Small intestine (tissue), 7 donors: ENCODE measurements at regions not wholly inside any gene's neighbourhood (a gene's known extent, or its start where the extent isn't known, plus 50 kb on each side); places are given as distances from the start of the nearest gene placed in this dataset.

Experiments
- DNase-seq, 2 donors: peaks; one replicate each; pipeline versions ENCODE4 v3.0.0 to v3.0.0-alpha.2; 2013
- FAIRE-seq: peaks from 2 replicates; lab custom pipeline; 2012; peaks lifted over from hg19 to GRCh38; lab: Jason Lieb, UNC
- H3K27ac ChIP-seq, 3 donors: one replicate each; pipeline ENCODE4 v1.5.1; 2013; ENCODE audit warnings: low read length in 2 of 3, mild to moderate bottlenecking in 2 of 3, control low read depth in 1 of 3, inconsistent platforms in 1 of 3, low read depth in 1 of 3, moderate library complexity in 1 of 3
- H3K27me3 ChIP-seq, 3 donors: one replicate each; pipeline ENCODE4 v1.6.1; 2013; ENCODE audit warnings: low read length in 3 of 3, inconsistent platforms in 1 of 3; ENCODE audit not compliant: control insufficient read depth in 3 of 3, insufficient read depth in 3 of 3
- H3K36me3 ChIP-seq, 3 donors: one replicate each; pipeline ENCODE4 v1.6.1; 2013; ENCODE audit warnings: low read length in 3 of 3, inconsistent platforms in 1 of 3, low read depth in 1 of 3, mild to moderate bottlenecking in 1 of 3, moderate library complexity in 1 of 3; ENCODE audit not compliant: control insufficient read depth in 3 of 3, insufficient read depth in 2 of 3
- H3K4me1 ChIP-seq, 3 donors: one replicate each; pipeline ENCODE4 v1.6.1; 2013; ENCODE audit warnings: low read length in 2 of 3, inconsistent platforms in 1 of 3, low read depth in 1 of 3, mild to moderate bottlenecking in 1 of 3, moderate library complexity in 1 of 3; ENCODE audit not compliant: control insufficient read depth in 3 of 3, insufficient read depth in 2 of 3
- H3K4me3 ChIP-seq, 3 donors: one replicate each; pipeline ENCODE4 v1.5.1; 2013; ENCODE audit warnings: low read length in 3 of 3, control low read depth in 1 of 3, inconsistent platforms in 1 of 3, low read depth in 1 of 3, mild to moderate bottlenecking in 1 of 3, moderate library complexity in 1 of 3
- H3K9me3 ChIP-seq, 2 donors: one replicate each; pipeline ENCODE4 v1.6.1; 2013; ENCODE audit warnings: low read depth in 1 of 2, low read length in 1 of 2; ENCODE audit not compliant: control insufficient read depth in 2 of 2, insufficient read depth in 1 of 2
- WGBS, 3 donors: extraction: QIAGEN DNeasy Blood & Tissue Kit; methylation state at CpG; one replicate each; pipeline ENCODE4 v1.1.7; 2013; 5-methylcytosine and 5-hydroxymethylcytosine counted together
- donor health status: healthy with polysubstance abuse.
- donor health status: control.
- donor health status: control.
- donor health status: Bipolar disorder and iron deficiency.
- donor health status: healthy.

DNA sequence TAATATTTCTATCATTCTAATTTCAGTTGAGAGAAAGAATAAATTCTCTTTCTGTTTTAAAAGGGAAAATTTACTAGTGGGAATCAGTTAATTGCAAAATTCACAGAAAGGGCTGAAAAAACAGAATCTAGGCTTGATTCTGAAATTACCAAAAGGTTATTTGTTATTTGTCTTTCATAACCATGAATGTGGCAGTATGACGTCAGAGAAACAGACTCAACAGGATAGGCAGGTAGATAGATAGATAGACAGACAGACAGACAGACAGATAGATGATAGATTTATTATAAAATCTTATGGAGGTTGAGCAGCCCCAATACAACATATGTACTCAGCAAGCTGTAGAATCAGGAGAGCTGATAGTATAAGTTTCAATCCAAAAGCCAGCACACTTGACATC lies 311.0 kb downstream of the ADAM29 start:
- no peak for DNase-seq
- Histone ChIP-seq H3K4me3 (no peak overlapping the region), H3K27me3 (no peaks in the 10 kb centered on the region), H3K9me3 (no peaks in the 10 kb centered on the region), H3K27ac (no peak overlapping the region), H3K4me1 (no peaks in the 10 kb centered on the region), H3K36me3 (no peaks in the 10 kb centered on the region)
- 59 to 76% (median 71%) methylated on average over 1 of the region's 1 CpG for WGBS, 3 donors
- FAIRE-seq = no peak

DNA sequence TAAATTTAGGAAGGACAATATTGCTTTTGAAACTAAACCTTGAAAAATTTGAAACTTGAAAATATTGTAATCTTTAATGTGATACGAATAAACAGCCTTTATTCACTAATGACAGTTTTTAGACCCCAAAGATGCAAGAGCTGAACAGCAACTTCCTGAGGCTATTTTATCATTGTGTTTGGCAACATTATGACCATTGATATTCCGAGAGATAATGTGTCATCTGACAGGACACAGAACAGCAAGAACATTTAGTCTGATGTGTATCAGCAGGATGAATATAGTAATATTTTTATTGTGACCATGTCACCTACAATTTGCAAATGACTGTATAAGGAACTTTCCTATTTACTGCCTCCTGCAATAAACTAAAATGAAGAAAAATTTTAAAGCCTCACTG lies 316.0 kb downstream of the ADAM29 start:
- H3K27me3 ChIP-seq = no peaks in the 10 kb centered on the region
- no peaks in the 10 kb centered on the region for H3K4me1 ChIP-seq
- H3K4me3 ChIP-seq = no peak overlapping the region
- H3K36me3 ChIP-seq = no peaks in the 10 kb centered on the region
- WGBS, 3 donors = 75 to 78% (median 76%) methylated on average over 2 of the region's 2 CpGs
- DNase-seq (no peak), FAIRE-seq (no peak)
- no peak overlapping the region for H3K27ac ChIP-seq
- peaks cover 0 to 1% of the 10 kb centered on the region in 2 donors for H3K9me3 ChIP-seq

DNA sequence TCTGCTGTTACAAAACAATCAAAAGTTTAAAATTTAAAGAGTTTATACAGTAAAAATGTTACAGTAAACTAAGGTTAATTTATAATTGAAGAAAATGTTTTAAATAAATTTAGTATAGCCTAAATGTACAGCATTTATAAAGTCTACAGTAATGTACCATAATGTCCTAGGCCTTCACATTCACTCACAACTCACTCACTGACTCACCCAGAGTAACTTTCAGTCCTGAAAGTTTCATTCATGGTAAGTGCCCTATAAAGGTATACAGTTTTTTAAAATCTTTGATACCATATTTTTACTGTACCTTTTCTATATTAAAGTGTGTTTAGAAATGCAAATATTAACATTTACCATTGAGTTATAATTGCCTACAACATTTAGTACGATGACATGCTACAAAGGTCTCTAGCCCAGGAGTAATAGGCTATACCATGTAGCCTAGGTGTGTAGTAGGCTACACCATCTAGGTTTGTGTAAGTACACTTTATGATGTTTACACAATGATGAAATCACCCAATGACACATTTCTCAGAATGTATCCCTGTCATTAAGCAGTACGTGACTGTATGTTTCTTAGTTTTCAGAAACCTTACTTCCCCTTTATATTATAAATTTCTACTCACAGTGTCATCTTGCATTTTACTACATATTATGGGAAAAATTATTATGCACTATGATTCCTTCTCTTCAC lies 320.8 kb downstream of the ADAM29 start:
- 33 to 73% (median 33%) methylated on average over 2 of the region's 2 CpGs for WGBS, 3 donors

DNA sequence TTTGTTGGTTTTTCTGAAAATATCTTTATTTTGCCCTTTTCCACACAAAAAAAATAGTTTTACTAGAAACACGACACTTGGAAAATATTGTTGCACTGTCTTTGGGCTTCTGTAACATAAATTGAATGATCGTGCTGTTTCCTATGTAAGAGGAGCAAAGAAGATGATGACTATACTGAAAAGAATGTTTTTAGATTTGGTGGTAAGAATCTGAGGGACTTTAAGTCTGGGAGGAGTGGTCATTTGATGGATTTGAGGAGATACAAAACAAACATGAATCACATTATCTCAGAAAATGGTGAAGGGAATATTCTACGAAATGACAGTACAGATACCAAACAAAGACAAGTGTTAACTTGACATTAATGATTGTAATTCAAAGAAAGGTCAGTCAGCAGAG lies 328.8 kb downstream of the ADAM29 start:
- no peak overlapping the region for H3K27ac ChIP-seq
- H3K36me3 ChIP-seq = no peaks in the 10 kb centered on the region
- H3K27me3 ChIP-seq = no peaks in the 10 kb centered on the region
- no peak for DNase-seq
- FAIRE-seq = no peak
- WGBS, 3 donors = 76 to 84% (median 78%) methylated on average over 3 of the region's 3 CpGs
- H3K9me3 ChIP-seq = no peaks in the 10 kb centered on the region
- H3K4me3 ChIP-seq = no peak overlapping the region
- H3K4me1 ChIP-seq = no peaks in the 10 kb centered on the region

More for the DNA sequence above, 320.8 kb downstream of the ADAM29 start:
- FAIRE-seq = no peak
- Histone ChIP-seq H3K9me3 (peaks cover 0 to 1% of the 10 kb centered on the region in 2 donors), H3K27me3 (no peaks in the 10 kb centered on the region), H3K36me3 (no peaks in the 10 kb centered on the region), H3K4me1 (no peaks in the 10 kb centered on the region), H3K27ac (no peak overlapping the region), H3K4me3 (no peak overlapping the region)
- DNase-seq = no peak

DNA sequence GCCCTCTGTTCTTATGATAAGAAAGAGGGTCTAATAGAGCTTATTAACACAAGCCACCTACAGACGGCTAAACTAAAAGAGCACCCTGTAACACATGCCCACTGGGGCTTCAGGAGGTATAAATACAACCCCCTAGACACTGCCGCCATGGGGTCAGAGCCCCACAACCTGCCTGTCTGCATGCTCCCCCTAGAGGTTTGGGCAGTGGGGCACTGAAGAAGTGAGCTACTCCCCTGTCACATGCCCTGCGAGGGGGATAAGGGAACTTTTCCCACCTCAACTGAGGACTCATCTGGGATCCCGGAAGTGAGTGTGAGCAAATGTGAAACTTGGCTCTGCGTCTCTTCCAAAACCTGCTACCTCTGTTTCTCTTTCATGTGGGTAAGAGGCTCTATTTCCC lies 334.5 kb downstream of the ADAM29 start:
- H3K36me3 ChIP-seq = no peaks in the 10 kb centered on the region
- 90 to 95% (median 91%) methylated on average over 5 of the region's 5 CpGs for WGBS, 3 donors
- no peak overlapping the region for H3K4me3 ChIP-seq
- no peaks in the 10 kb centered on the region for H3K4me1 ChIP-seq
- DNase-seq (no peak), FAIRE-seq (no peak)
- no peak overlapping the region for H3K27ac ChIP-seq
- H3K27me3 ChIP-seq = no peaks in the 10 kb centered on the region
- no peaks in the 10 kb centered on the region for H3K9me3 ChIP-seq

DNA sequence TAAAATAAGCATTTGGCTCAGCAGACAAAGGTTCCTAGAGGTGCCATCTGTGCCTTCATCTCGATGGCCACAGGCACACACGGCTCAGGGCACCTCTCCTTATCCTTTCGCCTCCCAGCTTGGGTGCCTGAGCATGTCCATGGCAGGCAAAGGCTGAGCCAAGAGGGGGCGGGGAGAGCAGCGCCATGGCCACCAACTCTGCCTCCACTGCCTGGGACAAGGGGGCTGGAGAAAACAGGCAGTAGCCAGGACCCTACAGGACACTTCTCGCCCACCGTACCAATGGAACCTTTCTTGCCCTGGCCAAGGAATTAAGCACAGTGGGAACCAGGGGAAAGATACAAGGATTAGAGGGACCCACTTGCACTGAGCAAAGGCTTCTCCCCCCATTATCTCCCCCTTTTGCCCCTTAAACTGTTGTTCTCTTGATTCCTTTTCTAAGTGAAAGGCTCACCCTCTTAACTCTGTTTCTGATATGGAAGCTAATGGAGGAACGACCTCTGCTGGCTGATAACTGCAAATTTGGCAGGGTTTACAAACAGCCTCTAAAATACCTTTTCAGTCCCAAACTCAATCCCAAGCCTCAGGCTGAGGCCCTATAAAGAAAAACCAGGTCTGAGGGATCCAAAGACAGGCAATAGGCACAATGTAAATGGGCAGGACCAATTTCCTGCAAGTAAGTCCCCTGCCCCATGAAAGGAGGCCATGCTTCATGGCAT lies 335.2 kb downstream of the ADAM29 start:
- Histone ChIP-seq H3K9me3 (no peaks in the 10 kb centered on the region), H3K27me3 (no peaks in the 10 kb centered on the region), H3K27ac (no peak overlapping the region), H3K4me1 (no peaks in the 10 kb centered on the region), H3K4me3 (no peak overlapping the region), H3K36me3 (no peaks in the 10 kb centered on the region)
- DNase-seq = no peak
- no peak for FAIRE-seq
- WGBS, 3 donors = 67 to 83% (median 72%) methylated on average over 8 of the region's 8 CpGs

DNA sequence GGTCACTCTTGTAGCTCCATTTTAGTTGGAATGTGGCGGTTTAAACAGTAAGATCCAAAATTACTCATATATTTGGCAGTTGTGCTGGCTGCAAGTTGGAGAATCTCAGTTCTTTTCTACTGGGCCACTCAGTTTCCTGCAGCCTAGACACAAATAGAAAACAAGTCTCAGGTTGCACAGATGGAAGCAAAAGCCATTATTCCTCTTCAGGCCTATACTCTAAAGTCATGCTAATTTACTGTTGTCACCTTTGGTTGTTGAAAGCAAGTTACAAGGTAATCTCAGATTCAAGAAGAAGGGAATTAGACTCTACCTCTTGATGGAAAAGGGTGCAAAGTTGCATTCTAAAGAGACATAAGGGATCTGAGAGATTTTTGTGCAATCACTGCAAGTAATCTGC lies 345.4 kb downstream of the ADAM29 start:
- H3K36me3 ChIP-seq = no peaks in the 10 kb centered on the region
- H3K27ac ChIP-seq = no peak overlapping the region
- DNase-seq (no peak), FAIRE-seq (no peak)
- WGBS, 3 donors = 94 to 96% (median 94%) methylated on average over 1 of the region's 1 CpG
- H3K4me1 ChIP-seq = no peaks in the 10 kb centered on the region
- H3K4me3 ChIP-seq = no peak overlapping the region
- no peaks in the 10 kb centered on the region for H3K9me3 ChIP-seq
- H3K27me3 ChIP-seq = no peaks in the 10 kb centered on the region

DNA sequence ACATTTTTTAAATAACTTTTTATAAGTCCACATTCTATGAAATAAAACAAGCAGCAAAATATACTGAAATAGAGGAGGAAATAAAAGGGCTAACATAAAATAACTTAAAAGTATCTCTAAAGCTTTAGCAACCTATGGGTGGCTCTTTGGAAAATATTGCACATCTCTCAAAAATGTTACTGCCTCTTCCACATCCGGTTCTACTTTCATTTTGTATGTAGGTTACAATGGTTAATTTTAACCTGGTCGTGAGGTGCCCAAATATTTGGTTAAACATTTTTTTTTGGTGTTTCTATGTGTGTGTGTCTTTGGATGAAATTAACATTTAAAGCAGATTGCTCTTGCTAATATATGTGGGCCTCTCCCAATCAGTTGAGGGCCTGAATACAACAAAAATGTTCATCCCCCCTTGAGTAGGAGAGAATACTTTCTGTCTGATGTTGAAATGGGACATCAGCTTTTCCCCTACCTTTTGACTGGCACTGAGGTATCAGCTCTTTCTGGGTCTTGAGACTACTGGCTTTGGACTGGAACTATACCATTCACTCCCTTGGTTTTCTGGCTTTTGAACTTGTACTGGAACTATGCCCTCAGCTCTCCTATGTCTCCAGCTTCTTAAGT lies 353.0 kb downstream of the ADAM29 start:
- no peak overlapping the region for H3K4me3 ChIP-seq
- FAIRE-seq (no peak), DNase-seq (no peak)
- no peaks in the 10 kb centered on the region for H3K9me3 ChIP-seq
- no peaks in the 10 kb centered on the region for H3K27me3 ChIP-seq
- H3K27ac ChIP-seq = no peak overlapping the region
- no peaks in the 10 kb centered on the region for H3K36me3 ChIP-seq
- H3K4me1 ChIP-seq = no peaks in the 10 kb centered on the region
- 21 to 72% (median 42%) methylated on average over 2 of the region's 2 CpGs for WGBS, 3 donors
